ENCODE measurements at regions not wholly inside any gene's neighbourhood (a gene's known extent, or its start where the extent isn't known, plus 50 kb on each side); places are given as distances from the start of the nearest gene placed in this dataset.

GRCh38 chr6:160882791-160883279 is 108.7 kb upstream of the MAP3K4 start:
- TF ChIP-seq CTCF (IDR thresholded peaks at IDR 0.05; ENCODE audit: low read depth, low read length, missing input control): no peak
- no peak for TF ChIP-seq TAF1 (conservative IDR thresholded peaks at IDR 0.05)
- TF ChIP-seq RAD21 (IDR thresholded peaks at IDR 0.05): no peak
- no peak for TF ChIP-seq ATF3 (IDR thresholded peaks at IDR 0.05)
- no peak for TF ChIP-seq GABPA (IDR thresholded peaks at IDR 0.05 in 1 of 2, conservative IDR thresholded peaks at IDR 0.05 in 1 of 2)
- no peak for TF ChIP-seq NR2F2 (IDR thresholded peaks at IDR 0.05)
- TF ChIP-seq JUND (IDR thresholded peaks at IDR 0.05): no peak
- no peak for TF ChIP-seq MAX (IDR thresholded peaks at IDR 0.05)
- no peak for TF ChIP-seq HNF4A (conservative IDR thresholded peaks at IDR 0.05)
- TF ChIP-seq YY1 (IDR thresholded peaks at IDR 0.05): no peak
- TF ChIP-seq EGR1 (IDR thresholded peaks at IDR 0.05; ENCODE audit: low read depth in 2 of 2): no peak
